C4-2B (cell line): ENCODE measurements at regions not wholly inside any gene's neighbourhood (a gene's known extent, or its start where the extent isn't known, plus 50 kb on each side); places are given as distances from the start of the nearest gene placed in this dataset.

Experiments
- CTCF ChIP-seq: fragments of 450-650 bp; conservative IDR thresholded peaks from 2 replicates; pipeline ENCODE4 v1.5.1; 2017; ENCODE audit warnings: mild to moderate bottlenecking
- ZFX ChIP-seq: fragments of 450-650 bp; IDR thresholded peaks from 2 replicates; pipeline ENCODE4 v1.6.1; 2017

- TF ChIP-seq CTCF (no peak), ZFX (no peak)
These were observed 364.3 kb upstream of the ADAMTS9 start for GRCh38 chr3:65052101-65052500.
